ENCODE measurements at regions not wholly inside any gene's neighbourhood (a gene's known extent, or its start where the extent isn't known, plus 50 kb on each side); places are given as distances from the start of the nearest gene placed in this dataset.
A peak's percentile ranks its signal among the peaks of the same experiment; 100 is the strongest.

DNA sequence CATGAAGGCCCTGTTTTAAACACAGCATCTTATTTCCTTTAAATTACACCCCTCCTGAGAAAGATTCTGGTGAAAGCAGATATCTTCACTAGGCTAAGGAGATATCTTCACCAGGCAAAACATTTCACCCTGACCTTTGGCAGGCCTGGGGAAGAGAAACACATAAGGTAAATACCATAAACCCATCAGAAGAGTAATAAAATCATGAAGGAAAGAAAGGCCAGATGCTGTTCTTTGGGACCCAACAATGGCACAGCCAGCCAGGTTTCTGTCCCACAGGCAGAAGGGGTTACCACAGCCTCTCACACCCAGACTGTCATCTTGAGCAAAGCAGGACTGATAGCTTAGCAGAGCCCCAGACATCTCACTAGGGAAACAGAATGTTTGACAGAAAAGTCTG, 125.4 kb downstream of the CCDC34 start:
- TF ChIP-seq, protein P1, sequence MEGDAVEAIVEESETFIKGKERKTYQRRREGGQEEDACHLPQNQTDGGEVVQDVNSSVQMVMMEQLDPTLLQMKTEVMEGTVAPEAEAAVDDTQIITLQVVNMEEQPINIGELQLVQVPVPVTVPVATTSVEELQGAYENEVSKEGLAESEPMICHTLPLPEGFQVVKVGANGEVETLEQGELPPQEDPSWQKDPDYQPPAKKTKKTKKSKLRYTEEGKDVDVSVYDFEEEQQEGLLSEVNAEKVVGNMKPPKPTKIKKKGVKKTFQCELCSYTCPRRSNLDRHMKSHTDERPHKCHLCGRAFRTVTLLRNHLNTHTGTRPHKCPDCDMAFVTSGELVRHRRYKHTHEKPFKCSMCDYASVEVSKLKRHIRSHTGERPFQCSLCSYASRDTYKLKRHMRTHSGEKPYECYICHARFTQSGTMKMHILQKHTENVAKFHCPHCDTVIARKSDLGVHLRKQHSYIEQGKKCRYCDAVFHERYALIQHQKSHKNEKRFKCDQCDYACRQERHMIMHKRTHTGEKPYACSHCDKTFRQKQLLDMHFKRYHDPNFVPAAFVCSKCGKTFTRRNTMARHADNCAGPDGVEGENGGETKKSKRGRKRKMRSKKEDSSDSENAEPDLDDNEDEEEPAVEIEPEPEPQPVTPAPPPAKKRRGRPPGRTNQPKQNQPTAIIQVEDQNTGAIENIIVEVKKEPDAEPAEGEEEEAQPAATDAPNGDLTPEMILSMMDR (conservative IDR thresholded peaks at IDR 0.05; ENCODE audit: control insufficient read depth, insufficient read depth, low read depth, low read length) = no peak
- no peak for DNase-seq (ENCODE audit: low read depth)
- no peak overlapping the region for H3K4me3 ChIP-seq (ENCODE audit: control insufficient read depth, low read depth, low read length)

DNA sequence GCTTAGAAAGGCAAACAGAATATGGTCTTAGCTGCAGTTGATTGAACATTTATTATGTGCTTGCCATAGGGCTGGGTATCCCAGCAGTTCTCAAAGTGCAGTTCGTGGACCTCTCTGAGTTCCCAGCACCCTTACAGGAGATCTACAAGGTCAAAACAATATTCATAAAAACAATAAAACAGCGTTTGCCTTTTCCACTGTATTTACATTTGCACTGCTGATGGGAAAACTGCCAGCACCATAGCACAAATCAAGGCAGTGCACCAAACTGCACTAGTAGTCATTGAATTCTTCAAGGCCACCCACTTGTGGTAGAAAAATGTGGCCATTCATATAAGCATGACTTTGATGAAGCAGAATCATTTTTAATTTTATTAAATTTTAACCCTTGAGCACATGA, 128.1 kb downstream of the CCDC34 start:
- TF ChIP-seq, protein P1 (conservative IDR thresholded peaks at IDR 0.05; ENCODE audit: control insufficient read depth, insufficient read depth, low read depth, low read length) = no peak

DNA sequence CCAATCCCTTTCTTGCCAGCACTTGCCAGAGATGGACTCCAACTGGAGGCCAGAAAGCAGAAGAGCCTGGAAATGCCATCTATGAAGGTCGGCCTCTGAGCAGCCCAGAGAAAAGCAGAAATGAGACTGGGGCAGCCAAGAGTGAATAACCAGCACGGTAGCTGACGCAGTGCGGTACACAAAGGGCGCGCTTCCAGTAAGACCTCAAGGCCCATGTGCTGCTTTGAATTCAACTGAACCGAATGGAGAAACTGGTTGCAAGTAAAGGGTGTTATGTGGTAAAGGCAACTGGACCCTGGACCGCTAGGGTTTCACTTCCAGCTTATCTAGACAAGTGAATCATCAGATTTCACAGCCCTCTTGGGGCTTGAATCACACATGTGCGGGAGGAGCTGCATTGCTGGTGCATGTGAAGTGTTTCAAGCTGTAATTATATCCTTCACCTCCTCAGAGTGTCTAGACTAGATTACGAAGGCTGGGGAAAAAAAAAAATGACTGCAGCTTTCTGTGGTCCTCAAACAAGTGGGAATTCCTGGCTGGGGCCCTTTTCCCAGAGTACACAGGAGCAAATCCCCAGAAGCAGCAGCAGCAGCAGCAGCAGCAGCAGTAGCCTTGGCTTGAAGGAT, 128.9 kb downstream of the CCDC34 start:
- TF ChIP-seq, protein P1 (conservative IDR thresholded peaks at IDR 0.05; ENCODE audit: control insufficient read depth, insufficient read depth, low read depth, low read length) = peak; percentile 2
- no peak overlapping the region for H3K4me3 ChIP-seq (ENCODE audit: control insufficient read depth, low read depth, low read length)
- DNase-seq (ENCODE audit: low read depth) = peak; percentile 98

More for the DNA sequence above, 128.1 kb downstream of the CCDC34 start:
- no peak overlapping the region for H3K4me3 ChIP-seq (ENCODE audit: control insufficient read depth, low read depth, low read length)
- no peak for DNase-seq (ENCODE audit: low read depth)

DNA sequence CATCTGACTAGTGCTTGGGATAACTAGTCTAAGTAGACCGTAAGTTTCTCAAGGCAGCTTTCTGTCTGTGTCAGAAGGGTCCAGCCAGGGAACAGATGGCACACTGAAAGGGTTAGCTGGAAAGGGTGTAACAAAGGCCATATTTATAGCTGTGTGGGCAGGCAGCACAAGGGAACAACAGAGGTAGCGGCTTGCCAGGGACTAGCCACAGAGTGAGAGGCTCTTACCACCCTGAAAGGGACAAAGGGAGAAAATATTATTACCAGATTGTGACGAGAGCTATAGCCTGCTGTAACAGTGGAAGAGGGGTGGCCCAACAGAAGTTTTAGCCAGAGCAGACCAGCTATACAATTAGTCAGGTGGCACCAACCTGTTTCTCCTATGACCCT, 129.4 kb downstream of the CCDC34 start:
- TF ChIP-seq, protein P1 (conservative IDR thresholded peaks at IDR 0.05; ENCODE audit: control insufficient read depth, insufficient read depth, low read depth, low read length) = no peak
- no peak for DNase-seq (ENCODE audit: low read depth)
- H3K4me3 ChIP-seq (ENCODE audit: control insufficient read depth, low read depth, low read length) = no peak overlapping the region

DNA sequence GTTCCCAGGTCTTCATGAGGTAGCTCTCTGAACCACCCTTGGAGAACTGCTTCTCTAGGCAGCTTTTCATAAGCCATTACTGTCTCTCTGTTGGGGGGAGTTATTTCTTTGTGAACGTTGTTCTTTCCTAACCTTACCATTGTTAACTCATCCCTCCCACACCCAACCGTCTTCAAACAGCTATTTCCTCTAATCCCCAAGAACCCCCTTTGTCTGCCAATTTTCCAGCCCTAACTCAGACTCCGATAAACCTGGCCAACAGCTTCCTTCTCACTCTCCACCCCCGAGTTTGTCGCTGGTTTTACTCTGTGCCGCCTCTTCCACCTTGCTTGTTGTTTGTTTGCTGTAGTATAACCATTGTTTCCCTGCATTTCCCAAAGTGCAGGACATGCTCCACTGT, 131.5 kb downstream of the CCDC34 start:
- TF ChIP-seq, protein P1 (conservative IDR thresholded peaks at IDR 0.05; ENCODE audit: control insufficient read depth, insufficient read depth, low read depth, low read length) = no peak
- DNase-seq (ENCODE audit: low read depth) = no peak
- no peak overlapping the region for H3K4me3 ChIP-seq (ENCODE audit: control insufficient read depth, low read depth, low read length)

DNA sequence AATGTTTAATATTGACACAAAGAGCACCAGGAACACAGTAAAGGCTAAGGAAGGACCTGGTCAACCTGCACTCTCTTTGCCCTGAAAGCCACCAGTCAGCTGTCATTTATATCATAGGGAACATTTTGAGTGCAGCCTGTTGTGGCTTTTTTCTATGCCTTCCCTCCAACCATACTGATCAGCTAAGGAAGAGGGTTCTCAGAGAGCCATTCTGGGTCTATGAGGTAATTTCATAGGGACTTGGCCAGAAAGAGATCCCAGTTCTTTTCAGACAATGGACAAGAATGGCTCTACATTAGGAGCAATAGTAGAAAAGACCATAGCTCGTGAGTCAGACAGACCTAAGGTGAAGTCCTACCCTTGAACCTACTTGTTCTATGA, 132.8 kb downstream of the CCDC34 start:
- TF ChIP-seq, protein P1 (conservative IDR thresholded peaks at IDR 0.05; ENCODE audit: control insufficient read depth, insufficient read depth, low read depth, low read length) = no peak
- H3K4me3 ChIP-seq (ENCODE audit: control insufficient read depth, low read depth, low read length) = no peak overlapping the region
- DNase-seq (ENCODE audit: low read depth) = no peak

All from fibroblast of mammary gland (primary cell).